ENCODE measurements at regions not wholly inside any gene's neighbourhood (a gene's known extent, or its start where the extent isn't known, plus 50 kb on each side); places are given as distances from the start of the nearest gene placed in this dataset.
"Not testable (repeated sequence)": the region's sequence is repeated elsewhere in the genome, so short reads cannot be mapped to it uniquely, and the experiment has no call there.

DNA sequence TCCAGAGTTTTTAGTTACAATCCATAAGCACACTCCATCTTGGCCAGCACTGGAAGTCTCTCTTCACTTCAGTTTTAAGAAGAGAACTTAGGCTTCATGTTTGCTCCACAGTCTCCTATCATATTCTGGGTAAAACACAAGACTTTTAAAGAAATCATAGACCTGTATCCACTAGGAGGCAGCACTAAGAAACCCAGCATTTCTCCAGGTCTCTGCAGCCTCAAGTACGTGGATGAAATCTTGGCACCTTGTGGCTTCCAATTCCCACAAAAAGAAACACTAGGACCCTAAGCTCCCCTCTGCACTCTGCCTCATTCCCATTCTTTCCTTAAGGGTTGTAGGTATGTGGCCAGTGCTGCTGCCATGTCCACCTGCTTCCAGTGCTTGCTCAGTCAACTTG lies 367.3 kb upstream of the CASK start:
- no peak overlapping the region for H3K9ac ChIP-seq (ENCODE audit: low read depth in 1 of 2, low read length in 2 of 2)
- 28% methylated on average over 1 of the region's 1 CpG for WGBS
- no peak overlapping the region for H3K27ac ChIP-seq (ENCODE audit: low read depth in 1 of 2, low read length in 2 of 2)
- DNase-seq (ENCODE audit: low spot score) = no peak
- no peaks in the 10 kb centered on the region for H3K9me3 ChIP-seq (ENCODE audit: control insufficient read depth in 4 of 4, low read length in 3 of 4)
- H3K4me1 ChIP-seq (ENCODE audit: control insufficient read depth in 4 of 4, insufficient read depth in 4 of 4, low read length in 3 of 4) = no peaks in the 10 kb centered on the region
- no peaks in the 10 kb centered on the region for H3K27me3 ChIP-seq (ENCODE audit: control insufficient read depth in 4 of 4, insufficient read depth in 4 of 4, low read length in 3 of 4)
- no peak overlapping the region for H3K4me3 ChIP-seq (ENCODE audit: low read depth in 1 of 3, low read length in 3 of 3)
- H3K36me3 ChIP-seq (ENCODE audit: control insufficient read depth in 4 of 4, insufficient read depth in 3 of 4, low read depth in 1 of 4, low read length in 3 of 4) = no peaks in the 10 kb centered on the region
- TF ChIP-seq FOXA1 (IDR thresholded peaks at IDR 0.05) = no peak
- TF ChIP-seq, protein P1, sequence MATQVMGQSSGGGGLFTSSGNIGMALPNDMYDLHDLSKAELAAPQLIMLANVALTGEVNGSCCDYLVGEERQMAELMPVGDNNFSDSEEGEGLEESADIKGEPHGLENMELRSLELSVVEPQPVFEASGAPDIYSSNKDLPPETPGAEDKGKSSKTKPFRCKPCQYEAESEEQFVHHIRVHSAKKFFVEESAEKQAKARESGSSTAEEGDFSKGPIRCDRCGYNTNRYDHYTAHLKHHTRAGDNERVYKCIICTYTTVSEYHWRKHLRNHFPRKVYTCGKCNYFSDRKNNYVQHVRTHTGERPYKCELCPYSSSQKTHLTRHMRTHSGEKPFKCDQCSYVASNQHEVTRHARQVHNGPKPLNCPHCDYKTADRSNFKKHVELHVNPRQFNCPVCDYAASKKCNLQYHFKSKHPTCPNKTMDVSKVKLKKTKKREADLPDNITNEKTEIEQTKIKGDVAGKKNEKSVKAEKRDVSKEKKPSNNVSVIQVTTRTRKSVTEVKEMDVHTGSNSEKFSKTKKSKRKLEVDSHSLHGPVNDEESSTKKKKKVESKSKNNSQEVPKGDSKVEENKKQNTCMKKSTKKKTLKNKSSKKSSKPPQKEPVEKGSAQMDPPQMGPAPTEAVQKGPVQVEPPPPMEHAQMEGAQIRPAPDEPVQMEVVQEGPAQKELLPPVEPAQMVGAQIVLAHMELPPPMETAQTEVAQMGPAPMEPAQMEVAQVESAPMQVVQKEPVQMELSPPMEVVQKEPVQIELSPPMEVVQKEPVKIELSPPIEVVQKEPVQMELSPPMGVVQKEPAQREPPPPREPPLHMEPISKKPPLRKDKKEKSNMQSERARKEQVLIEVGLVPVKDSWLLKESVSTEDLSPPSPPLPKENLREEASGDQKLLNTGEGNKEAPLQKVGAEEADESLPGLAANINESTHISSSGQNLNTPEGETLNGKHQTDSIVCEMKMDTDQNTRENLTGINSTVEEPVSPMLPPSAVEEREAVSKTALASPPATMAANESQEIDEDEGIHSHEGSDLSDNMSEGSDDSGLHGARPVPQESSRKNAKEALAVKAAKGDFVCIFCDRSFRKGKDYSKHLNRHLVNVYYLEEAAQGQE (IDR thresholded peaks at IDR 0.05) = no peak
- peak; percentile 52 to 72 for TF ChIP-seq RAD21 (IDR thresholded peaks at IDR 0.05)
- TF ChIP-seq, protein P2, sequence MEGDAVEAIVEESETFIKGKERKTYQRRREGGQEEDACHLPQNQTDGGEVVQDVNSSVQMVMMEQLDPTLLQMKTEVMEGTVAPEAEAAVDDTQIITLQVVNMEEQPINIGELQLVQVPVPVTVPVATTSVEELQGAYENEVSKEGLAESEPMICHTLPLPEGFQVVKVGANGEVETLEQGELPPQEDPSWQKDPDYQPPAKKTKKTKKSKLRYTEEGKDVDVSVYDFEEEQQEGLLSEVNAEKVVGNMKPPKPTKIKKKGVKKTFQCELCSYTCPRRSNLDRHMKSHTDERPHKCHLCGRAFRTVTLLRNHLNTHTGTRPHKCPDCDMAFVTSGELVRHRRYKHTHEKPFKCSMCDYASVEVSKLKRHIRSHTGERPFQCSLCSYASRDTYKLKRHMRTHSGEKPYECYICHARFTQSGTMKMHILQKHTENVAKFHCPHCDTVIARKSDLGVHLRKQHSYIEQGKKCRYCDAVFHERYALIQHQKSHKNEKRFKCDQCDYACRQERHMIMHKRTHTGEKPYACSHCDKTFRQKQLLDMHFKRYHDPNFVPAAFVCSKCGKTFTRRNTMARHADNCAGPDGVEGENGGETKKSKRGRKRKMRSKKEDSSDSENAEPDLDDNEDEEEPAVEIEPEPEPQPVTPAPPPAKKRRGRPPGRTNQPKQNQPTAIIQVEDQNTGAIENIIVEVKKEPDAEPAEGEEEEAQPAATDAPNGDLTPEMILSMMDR (IDR thresholded peaks at IDR 0.05; ENCODE audit: low read depth, low read length, missing input control) = peak; percentile 24

DNA sequence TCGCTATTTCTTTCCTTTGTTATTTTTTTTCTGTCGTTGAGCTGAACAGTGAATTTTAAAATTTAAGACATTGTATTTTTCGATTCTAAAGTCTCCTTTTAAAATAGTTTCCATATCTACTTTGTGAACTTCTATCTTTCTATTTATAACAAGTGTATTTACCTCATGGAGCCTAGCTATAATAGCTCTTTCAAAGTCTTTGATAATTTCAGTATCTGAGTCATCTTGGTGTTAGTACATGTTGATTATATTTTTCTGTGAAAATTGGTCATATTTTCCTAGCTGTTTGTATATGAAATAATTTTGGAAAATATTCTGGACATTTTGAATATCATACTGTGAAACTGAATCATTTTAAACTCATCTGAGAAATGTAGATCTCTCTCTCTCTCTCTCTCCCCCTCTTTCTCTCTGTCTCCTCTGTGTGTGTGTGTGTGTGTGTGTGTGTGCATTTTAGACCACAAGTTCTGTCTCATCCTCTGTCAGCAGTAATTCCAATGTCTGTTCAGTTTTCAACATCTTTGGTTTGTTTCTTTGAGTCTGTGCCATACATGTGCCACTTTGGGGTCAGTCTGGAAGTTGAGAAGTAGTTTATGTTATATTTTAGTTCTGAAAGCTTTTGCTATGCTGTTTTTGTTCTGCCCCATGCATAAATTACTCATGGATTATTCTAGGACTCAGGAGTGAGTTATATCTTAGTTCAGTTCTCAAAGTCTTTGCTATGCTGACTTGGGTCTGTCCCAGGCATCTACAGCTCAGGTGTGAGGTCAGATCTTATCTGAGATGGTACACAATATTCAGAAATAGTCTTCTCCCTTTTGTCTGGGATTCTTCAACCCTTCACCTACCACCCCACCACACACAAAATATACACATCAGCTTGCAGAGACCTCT lies 366.4 kb upstream of the CASK start:
- Histone ChIP-seq H3K9me3 (ENCODE audit: control insufficient read depth in 4 of 4, low read length in 3 of 4) (no peaks in the 10 kb centered on the region), H3K4me3 (ENCODE audit: low read depth in 1 of 3, low read length in 3 of 3) (no peak overlapping the region), H3K36me3 (ENCODE audit: control insufficient read depth in 4 of 4, insufficient read depth in 3 of 4, low read depth in 1 of 4, low read length in 3 of 4) (no peaks in the 10 kb centered on the region), H3K9ac (ENCODE audit: low read depth in 1 of 2, low read length in 2 of 2) (no peak overlapping the region), H3K27ac (ENCODE audit: low read depth in 1 of 2, low read length in 2 of 2) (no peak overlapping the region), H3K27me3 (ENCODE audit: control insufficient read depth in 4 of 4, insufficient read depth in 4 of 4, low read length in 3 of 4) (no peaks in the 10 kb centered on the region), H3K4me1 (ENCODE audit: control insufficient read depth in 4 of 4, insufficient read depth in 4 of 4, low read length in 3 of 4) (no peaks in the 10 kb centered on the region)
- 81% methylated on average over 3 of the region's 3 CpGs for WGBS
- DNase-seq (ENCODE audit: low spot score) = no peak
- no peak for TF ChIP-seq TAF1 (conservative IDR thresholded peaks at IDR 0.05)
- TF ChIP-seq FOXA1 (IDR thresholded peaks at IDR 0.05) = no peak
- TF ChIP-seq, protein P2 (IDR thresholded peaks at IDR 0.05; ENCODE audit: low read depth, low read length, missing input control) = no peak
- TF ChIP-seq, protein P3, sequence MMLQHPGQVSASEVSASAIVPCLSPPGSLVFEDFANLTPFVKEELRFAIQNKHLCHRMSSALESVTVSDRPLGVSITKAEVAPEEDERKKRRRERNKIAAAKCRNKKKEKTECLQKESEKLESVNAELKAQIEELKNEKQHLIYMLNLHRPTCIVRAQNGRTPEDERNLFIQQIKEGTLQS (IDR thresholded peaks at IDR 0.05) = no peak
- no peak for TF ChIP-seq HNF4A (conservative IDR thresholded peaks at IDR 0.05)
- TF ChIP-seq YY1 (IDR thresholded peaks at IDR 0.05) = no peak
- TF ChIP-seq JUND (IDR thresholded peaks at IDR 0.05) = no peak
- TF ChIP-seq NR2F2 (IDR thresholded peaks at IDR 0.05) = no peak

DNA sequence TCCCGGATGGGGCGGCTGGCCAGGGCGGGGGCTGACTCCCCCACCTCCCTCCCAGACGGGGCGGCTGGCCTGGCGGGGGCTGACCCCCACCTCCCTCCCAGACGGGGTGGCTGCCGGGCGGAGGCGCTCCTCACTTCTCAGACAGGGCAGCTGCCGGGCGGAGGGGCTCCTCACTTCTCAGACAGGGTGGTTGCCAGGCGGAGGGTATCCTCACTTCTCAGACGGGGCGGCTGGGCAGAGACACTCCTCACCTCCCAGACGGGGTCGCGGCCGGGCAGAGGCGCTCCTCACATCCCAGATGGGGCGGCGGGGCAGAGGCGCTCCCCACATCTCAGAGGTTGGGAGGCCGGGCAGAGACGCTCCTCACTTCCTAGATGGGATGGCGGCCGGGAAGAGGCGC lies 362.3 kb upstream of the CASK start:
- WGBS = over 99% methylated on average over 23 of the region's 28 CpGs
- H3K9ac ChIP-seq (ENCODE audit: low read depth in 1 of 2, low read length in 2 of 2); H3K9me3 ChIP-seq (ENCODE audit: control insufficient read depth in 4 of 4, low read length in 3 of 4); H3K4me1 ChIP-seq (ENCODE audit: control insufficient read depth in 4 of 4, insufficient read depth in 4 of 4, low read length in 3 of 4); H3K27ac ChIP-seq (ENCODE audit: low read depth in 1 of 2, low read length in 2 of 2); DNase-seq (ENCODE audit: low spot score); H3K36me3 ChIP-seq (ENCODE audit: control insufficient read depth in 4 of 4, insufficient read depth in 3 of 4, low read depth in 1 of 4, low read length in 3 of 4); H3K27me3 ChIP-seq (ENCODE audit: control insufficient read depth in 4 of 4, insufficient read depth in 4 of 4, low read length in 3 of 4); H3K4me3 ChIP-seq (ENCODE audit: low read depth in 1 of 3, low read length in 3 of 3): not testable (repeated sequence)
